ENCODE measurements at regions not wholly inside any gene's neighbourhood (a gene's known extent, or its start where the extent isn't known, plus 50 kb on each side); places are given as distances from the start of the nearest gene placed in this dataset.

DNA sequence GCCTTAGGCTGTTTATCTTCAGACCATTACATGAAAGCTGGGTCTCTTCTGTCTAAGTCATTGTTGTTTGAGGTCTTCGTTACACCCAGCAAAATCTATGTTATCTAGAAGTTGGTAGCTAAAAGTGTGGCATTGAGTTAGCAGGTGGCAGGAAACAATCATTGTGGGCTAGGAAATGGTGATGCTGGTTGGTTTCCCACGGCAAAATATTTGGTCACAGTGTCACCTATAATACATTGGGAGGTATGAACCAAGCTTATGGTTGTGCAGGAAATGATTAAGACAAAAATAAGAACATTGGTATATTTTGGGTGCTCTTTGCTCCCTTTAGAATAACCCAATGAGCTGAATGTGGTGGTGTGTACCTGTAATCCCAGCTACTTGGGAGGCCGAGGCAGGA is 169.7 kb downstream of the TRIM33 start:
- Mint-ChIP-seq H3K9me3 (no peaks in the 10 kb centered on the region; a peak in 1 of 5 replicates), H3K27me3 (ENCODE audit: low read depth) (peaks cover 12% of the 10 kb centered on the region), H3K4me3 (no peak overlapping the region), H3K36me3 (ENCODE audit: insufficient read depth in 1 of 3, low read depth in 3 of 3) (no peaks in the 10 kb centered on the region; a peak in 1 of 7 replicates), H3K27ac (no peak overlapping the region), H3K4me1 (peaks cover 5 to 11% of the 10 kb centered on the region in 2 experiments)
- Histone ChIP-seq H3K79me2 (ENCODE audit: insufficient read depth, low read length) (no peaks in the 10 kb centered on the region), H4K5ac (ENCODE audit: insufficient read length, low read depth, low read length) (no peak overlapping the region), H4K20me1 (ENCODE audit: control insufficient read depth, insufficient read depth, insufficient read length) (no peaks in the 10 kb centered on the region), H3K23me2 (ENCODE audit: insufficient read length, low read depth, low read length, poor library complexity, severe bottlenecking) (peaks cover 6% of the 10 kb centered on the region), H3K56ac (ENCODE audit: insufficient read length, low read depth, low read length) (no peak overlapping the region), H2BK120ac (ENCODE audit: low read depth, low read length, poor library complexity, severe bottlenecking) (no peak overlapping the region), H3K9ac (ENCODE audit: extremely low read depth, insufficient read length, low read length) (no peak overlapping the region), H3K18ac (ENCODE audit: insufficient read length, low read depth, low read length) (no peak overlapping the region), H2BK5ac (ENCODE audit: insufficient read length, low read length) (no peak overlapping the region), H2BK15ac (ENCODE audit: low read depth, low read length) (no peak overlapping the region), H2BK20ac (ENCODE audit: low read depth, low read length, poor library complexity, severe bottlenecking) (no peak overlapping the region), H3K9me3 (ENCODE audit: control insufficient read depth, low read depth, low read length) (no peaks in the 10 kb centered on the region), H3K4ac (ENCODE audit: low read depth, low read length) (no peak overlapping the region), H3K14ac (ENCODE audit: insufficient read depth, low read length) (no peak overlapping the region), H2BK12ac (ENCODE audit: insufficient read length, low read depth, low read length) (no peak overlapping the region), H3K27ac (ENCODE audit: insufficient read length, low read depth, low read length) (no peak overlapping the region), H4K8ac (replicated peaks; ENCODE audit: insufficient read length, low read depth, low read length) (no peak overlapping the region), H3K4me2 (ENCODE audit: insufficient read depth, insufficient read length, low read length) (no peak overlapping the region), H3K79me1 (ENCODE audit: insufficient read depth, low read depth, low read length, poor library complexity, severe bottlenecking) (no peaks in the 10 kb centered on the region), H3K23ac (ENCODE audit: insufficient read length, low read depth, low read length) (no peak overlapping the region), H2AK5ac (ENCODE audit: insufficient read length, low read length) (no peak overlapping the region), H3K27me3 (ENCODE audit: insufficient read depth, low read length) (no peaks in the 10 kb centered on the region), H2AFZ (ENCODE audit: low read length) (no peak overlapping the region), H3T11ph (ENCODE audit: low read length) (no peak overlapping the region), H4K91ac (ENCODE audit: insufficient read length, low read depth, low read length) (no peak overlapping the region), H3K4me1 (ENCODE audit: insufficient read depth, low read length) (no peaks in the 10 kb centered on the region; the same call in 1 of the 2 replicates)
- DNase-seq: no peak
- TF ChIP-seq, protein P1, sequence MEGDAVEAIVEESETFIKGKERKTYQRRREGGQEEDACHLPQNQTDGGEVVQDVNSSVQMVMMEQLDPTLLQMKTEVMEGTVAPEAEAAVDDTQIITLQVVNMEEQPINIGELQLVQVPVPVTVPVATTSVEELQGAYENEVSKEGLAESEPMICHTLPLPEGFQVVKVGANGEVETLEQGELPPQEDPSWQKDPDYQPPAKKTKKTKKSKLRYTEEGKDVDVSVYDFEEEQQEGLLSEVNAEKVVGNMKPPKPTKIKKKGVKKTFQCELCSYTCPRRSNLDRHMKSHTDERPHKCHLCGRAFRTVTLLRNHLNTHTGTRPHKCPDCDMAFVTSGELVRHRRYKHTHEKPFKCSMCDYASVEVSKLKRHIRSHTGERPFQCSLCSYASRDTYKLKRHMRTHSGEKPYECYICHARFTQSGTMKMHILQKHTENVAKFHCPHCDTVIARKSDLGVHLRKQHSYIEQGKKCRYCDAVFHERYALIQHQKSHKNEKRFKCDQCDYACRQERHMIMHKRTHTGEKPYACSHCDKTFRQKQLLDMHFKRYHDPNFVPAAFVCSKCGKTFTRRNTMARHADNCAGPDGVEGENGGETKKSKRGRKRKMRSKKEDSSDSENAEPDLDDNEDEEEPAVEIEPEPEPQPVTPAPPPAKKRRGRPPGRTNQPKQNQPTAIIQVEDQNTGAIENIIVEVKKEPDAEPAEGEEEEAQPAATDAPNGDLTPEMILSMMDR (conservative IDR thresholded peaks at IDR 0.05): no peak
- no CpG with 5 or more reads among the region's 3 CpGs for whole genome bisulfite sequencing (ENCODE audit: extremely low coverage, insufficient read length, low lambda C conversion rate)
